ENCODE measurements at regions not wholly inside any gene's neighbourhood (a gene's known extent, or its start where the extent isn't known, plus 50 kb on each side); places are given as distances from the start of the nearest gene placed in this dataset.
"Not testable (repeated sequence)": the region's sequence is repeated elsewhere in the genome, so short reads cannot be mapped to it uniquely, and the experiment has no call there.

DNA sequence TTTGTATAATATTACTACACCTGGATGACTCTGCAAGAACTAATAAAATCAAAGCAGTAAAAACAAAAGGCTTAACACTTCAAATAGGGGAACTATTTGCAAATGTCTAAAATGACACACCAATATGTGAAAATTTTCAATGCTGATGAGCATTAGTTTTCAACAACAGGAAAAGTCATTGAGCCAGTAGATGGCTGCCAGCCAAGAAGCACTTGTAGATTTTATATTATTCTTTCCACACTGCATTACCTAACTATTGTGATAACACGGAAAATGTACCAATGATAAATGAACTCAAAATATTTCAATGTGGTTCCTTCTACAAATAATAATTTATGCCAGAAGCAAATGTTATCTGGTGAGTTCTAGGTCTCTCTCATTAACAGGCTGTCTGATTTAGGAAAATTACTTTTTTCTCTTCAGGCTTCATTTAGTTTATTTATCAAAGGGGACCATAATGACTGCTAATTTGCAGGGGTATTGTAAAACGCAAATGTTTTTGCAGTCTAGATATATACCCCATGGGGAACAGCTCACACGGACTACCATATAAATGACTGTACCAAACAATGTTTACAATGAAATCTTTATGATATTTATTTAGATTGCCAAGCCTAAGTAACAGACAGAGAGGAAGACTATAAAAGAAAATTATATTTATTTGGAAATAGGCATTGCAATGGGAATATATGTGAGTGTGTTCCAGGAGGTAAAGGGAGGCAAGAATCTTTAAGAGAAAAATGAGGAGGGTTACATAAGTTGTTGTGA lies 407.8 kb downstream of the LIG4 start:
- Mint-ChIP-seq H3K4me1 (no peaks in the 10 kb centered on the region), H3K4me3 (no peak overlapping the region), H3K27me3 (no peaks in the 10 kb centered on the region), H3K9me3 (no peaks in the 10 kb centered on the region), H3K27ac (no peak overlapping the region), H3K36me3 (no peaks in the 10 kb centered on the region)
- CTCF ChIA-PET = interaction anchor here (0.6 kb wide), 1 partner anchor 80 kb away, joined by 3 read pairs; no protein-coding TSS in a partner anchor
- DNase-seq = no peak

DNA sequence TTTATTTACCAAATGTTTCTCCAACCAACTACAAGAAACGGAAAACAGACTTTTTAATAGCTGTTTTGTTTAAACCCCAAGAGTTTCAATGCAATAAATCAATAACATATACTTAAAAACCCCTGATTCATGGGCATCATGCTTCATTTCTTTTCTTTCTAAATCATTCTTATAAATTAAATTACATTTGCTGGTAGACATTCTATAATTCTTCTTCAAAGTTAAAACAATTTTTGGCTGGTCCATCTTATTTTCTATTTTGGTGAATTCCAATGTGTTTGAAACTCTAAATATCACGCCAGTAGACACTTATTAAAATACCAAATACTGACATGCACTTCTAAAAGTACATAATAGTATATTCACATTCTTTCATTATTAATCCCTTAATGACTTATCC lies 408.6 kb downstream of the LIG4 start:
- no peaks in the 10 kb centered on the region for H3K4me1 Mint-ChIP-seq
- H3K36me3 Mint-ChIP-seq = no peaks in the 10 kb centered on the region
- H3K27ac Mint-ChIP-seq = no peak overlapping the region
- H3K27me3 Mint-ChIP-seq = no peaks in the 10 kb centered on the region
- no peak overlapping the region for H3K4me3 Mint-ChIP-seq
- CTCF ChIA-PET = interaction anchor here (0.6 kb wide), 1 partner anchor 79 kb away, joined by 3 read pairs; no protein-coding TSS in a partner anchor
- no peaks in the 10 kb centered on the region for H3K9me3 Mint-ChIP-seq
- no peak for DNase-seq

DNA sequence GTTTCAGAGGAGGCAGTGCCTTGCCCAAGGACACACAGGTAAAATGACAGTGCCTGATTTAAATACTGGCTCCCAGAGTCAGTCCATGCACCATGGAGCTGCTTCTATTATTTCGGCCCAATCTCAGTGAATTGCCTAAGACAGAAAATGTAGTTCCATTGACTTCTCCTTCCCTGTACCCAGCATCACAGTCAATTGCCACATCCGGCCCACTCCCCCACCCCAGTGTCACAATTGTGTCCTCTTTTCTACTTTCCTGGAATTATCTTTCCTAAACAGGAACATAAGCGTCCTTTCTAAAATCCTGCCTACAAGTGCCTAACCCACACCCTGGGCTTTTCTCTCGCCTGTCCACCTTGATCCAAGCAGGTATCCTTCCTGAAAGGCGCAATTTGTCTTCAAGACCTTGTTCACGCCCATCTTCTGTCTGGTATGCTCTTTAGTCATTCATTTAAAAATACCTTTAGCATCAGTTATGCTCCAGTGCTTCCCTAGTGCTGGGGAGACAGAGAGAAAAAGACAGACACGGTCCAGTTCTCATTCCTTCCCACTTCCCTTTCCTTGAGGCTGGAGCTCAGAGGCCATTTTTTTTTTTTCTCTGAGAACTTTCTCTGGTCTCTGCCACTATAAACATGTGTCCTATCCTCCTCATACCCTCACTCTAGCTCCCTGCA lies 411.4 kb downstream of the LIG4 start:
- CTCF ChIA-PET = no interaction called here
- DNase-seq = no peak
- H3K36me3 Mint-ChIP-seq = no peaks in the 10 kb centered on the region
- H3K27ac Mint-ChIP-seq = no peak overlapping the region
- H3K27me3 Mint-ChIP-seq = no peaks in the 10 kb centered on the region
- H3K4me1 Mint-ChIP-seq = no peaks in the 10 kb centered on the region
- no peaks in the 10 kb centered on the region for H3K9me3 Mint-ChIP-seq
- no peak overlapping the region for H3K4me3 Mint-ChIP-seq

DNA sequence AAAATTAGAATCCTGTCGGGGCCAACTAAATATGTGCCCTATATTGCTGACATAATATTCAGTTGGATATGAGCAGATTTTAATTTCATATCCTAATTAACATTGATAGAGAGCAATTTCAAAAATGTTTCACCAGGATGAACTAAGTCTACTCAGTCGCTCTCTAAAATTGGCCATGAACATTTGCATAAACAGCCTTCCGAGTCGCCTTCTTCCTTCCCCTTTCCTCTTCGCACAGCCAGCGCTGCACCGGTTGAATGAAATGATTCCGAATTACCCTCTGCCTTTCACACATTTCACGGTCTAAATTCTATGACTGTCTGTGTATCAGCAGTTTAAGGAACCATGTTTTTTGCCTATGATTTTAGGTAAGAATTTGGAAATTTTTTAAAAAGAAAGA lies 413.7 kb downstream of the LIG4 start:
- CTCF ChIA-PET = no interaction called here
- Mint-ChIP-seq H3K9me3 (no peaks in the 10 kb centered on the region), H3K27me3 (no peaks in the 10 kb centered on the region), H3K4me1 (no peaks in the 10 kb centered on the region), H3K36me3 (no peaks in the 10 kb centered on the region), H3K4me3 (no peak overlapping the region), H3K27ac (no peak overlapping the region)
- DNase-seq = no peak

DNA sequence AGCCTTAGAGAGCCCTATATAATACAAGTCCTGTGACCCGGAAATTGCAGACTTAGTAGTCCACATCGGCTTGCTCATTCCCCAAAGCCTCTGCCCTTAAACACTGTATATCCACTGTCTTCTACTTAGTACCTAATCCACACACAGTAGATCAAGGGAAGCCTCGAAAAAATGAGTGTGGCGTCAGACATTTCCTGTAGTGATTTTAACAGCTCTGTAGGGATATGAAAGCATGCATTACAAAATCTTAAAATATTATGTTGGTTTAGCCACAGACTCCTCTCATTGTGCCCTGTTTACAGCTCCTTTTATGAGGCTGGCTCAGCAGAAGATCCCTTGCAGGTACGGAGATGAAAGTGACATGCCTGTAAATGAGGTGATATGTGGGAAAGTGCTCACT lies 416.3 kb downstream of the LIG4 start:
- Mint-ChIP-seq H3K27me3 (no peaks in the 10 kb centered on the region), H3K9me3 (no peaks in the 10 kb centered on the region), H3K36me3 (no peaks in the 10 kb centered on the region), H3K4me1 (no peaks in the 10 kb centered on the region), H3K4me3 (no peak overlapping the region), H3K27ac (no peak overlapping the region)
- DNase-seq = no peak
- CTCF ChIA-PET = no interaction called here

DNA sequence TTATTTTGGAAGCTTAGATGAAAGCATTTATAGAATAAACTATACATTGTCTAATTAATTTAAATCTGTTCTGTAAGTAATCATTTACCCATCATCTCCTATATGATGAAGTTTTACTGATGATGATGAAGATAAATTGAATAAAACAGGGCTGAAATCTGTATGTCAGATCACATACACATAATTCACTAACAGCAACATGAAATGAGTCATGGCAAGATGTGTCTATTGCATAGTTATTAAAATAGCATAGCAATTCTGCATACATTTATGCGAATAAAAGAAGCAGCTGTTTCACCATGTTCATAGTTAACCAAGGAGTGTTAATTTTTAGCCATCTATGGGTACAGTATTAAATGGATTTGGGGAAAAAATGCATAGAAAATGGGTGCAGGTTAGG lies 424.9 kb downstream of the LIG4 start:
- no peak overlapping the region for H3K4me3 Mint-ChIP-seq
- H3K36me3 Mint-ChIP-seq = no peaks in the 10 kb centered on the region
- CTCF ChIA-PET = no interaction called here
- no peaks in the 10 kb centered on the region for H3K4me1 Mint-ChIP-seq
- no peak for DNase-seq
- no peak overlapping the region for H3K27ac Mint-ChIP-seq
- no peaks in the 10 kb centered on the region for H3K27me3 Mint-ChIP-seq
- peaks cover 2% of the 10 kb centered on the region for H3K9me3 Mint-ChIP-seq

DNA sequence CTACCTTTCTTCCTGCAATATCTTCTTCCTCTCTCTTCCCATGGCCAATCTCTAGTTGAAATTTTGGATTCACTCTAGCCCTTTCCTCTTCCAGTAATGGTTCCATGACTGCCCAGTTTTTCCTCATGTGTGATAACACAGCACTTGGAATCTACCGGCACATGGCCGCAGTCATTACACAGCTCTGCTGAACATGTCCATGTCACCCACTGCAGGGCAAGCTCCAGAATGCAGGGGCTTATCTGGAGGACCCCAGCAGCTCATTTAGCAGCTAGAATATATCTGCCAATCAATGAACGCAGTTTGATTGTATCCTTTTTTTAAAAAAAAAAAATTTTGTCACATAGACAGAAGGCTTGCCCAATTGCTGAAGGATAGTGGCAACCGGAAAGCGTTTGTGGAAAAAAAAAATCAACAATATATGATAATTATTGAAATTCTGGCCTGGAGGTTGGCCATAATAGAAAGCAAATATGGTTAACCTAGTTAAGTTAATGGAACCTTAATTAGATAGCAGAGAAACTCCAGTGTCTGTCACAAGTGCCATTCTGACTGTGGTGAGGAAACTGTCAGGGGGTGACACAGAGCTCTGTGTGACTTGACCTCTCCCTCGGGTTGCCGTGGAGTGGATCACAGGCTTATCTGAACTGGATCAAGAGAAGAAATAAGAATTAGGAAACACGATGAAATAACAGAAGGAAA lies 426.7 kb downstream of the LIG4 start:
- H3K4me1 Mint-ChIP-seq = no peaks in the 10 kb centered on the region
- no peak for DNase-seq
- H3K27ac Mint-ChIP-seq = no peak overlapping the region
- H3K4me3 Mint-ChIP-seq = no peak overlapping the region
- CTCF ChIA-PET = no interaction called here
- no peaks in the 10 kb centered on the region for H3K27me3 Mint-ChIP-seq
- H3K36me3 Mint-ChIP-seq = no peaks in the 10 kb centered on the region
- peaks cover 6% of the 10 kb centered on the region for H3K9me3 Mint-ChIP-seq

DNA sequence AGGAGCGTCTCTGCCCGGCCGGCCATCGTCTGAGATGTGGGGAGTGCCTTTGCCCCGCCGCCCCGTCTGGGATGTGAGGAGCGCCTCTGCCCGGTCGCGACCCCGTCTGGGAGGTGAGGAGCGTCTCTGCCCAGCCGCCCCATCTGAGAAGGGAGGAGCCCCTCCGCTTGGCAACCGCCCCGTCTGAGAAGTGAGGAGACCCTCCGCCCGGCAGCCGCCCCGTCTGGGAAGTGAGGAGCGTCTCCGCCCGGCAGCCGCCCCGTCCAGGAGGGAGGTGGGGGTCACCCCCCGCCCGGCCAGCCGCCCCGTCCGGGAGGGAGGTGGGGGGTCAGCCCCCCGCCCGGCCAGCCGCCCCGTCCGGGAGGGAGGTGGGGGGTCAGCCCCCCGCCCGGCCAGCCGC lies 432.7 kb downstream of the LIG4 start:
- DNase-seq, H3K27ac Mint-ChIP-seq, H3K9me3 Mint-ChIP-seq, CTCF ChIA-PET, H3K36me3 Mint-ChIP-seq, H3K4me1 Mint-ChIP-seq, H3K27me3 Mint-ChIP-seq, H3K4me3 Mint-ChIP-seq: not testable (repeated sequence)

DNA sequence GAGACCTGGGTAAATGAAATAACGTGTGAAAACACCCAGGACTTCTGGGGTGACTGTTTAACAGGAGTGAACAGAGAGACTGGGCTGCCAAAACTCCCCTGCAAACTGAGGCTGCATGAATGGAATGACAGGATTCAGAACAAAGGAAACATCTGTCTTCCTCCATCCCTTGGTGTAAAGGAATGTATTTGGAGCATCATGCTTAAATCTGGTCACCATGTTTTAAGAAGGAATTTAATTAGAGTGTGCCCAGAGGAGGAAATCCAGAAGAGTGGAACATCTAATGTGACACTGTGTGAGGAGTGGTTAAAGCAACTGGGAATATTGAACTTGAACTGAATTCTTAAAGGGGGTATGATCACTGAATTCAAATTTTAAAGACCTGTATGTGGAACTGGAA lies 437.2 kb downstream of the LIG4 start:
- DNase-seq = no peak
- no peaks in the 10 kb centered on the region for H3K4me1 Mint-ChIP-seq
- no peak overlapping the region for H3K4me3 Mint-ChIP-seq
- peaks cover 6% of the 10 kb centered on the region for H3K9me3 Mint-ChIP-seq
- no peaks in the 10 kb centered on the region for H3K27me3 Mint-ChIP-seq
- H3K27ac Mint-ChIP-seq = no peak overlapping the region
- CTCF ChIA-PET = no interaction called here
- no peaks in the 10 kb centered on the region for H3K36me3 Mint-ChIP-seq

DNA sequence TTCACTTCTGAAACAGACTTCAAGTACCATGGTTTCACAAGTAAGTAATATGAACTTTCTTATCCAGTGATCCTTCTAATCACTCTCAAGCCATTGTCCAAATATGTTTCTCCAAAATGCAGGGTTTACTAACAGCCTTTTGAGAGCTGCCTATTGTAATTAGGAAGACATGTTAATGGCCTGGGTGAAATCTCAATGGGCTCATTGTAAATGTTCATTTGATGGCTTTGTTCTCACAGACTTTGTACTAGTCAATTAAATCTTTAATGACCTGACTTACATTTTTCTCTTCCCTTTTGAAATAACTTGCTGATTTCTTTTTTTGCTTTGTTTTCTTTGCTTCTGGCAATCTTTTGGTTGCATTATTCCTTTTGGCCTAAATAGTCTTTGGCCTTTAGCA lies 444.8 kb downstream of the LIG4 start:
- CTCF ChIA-PET = no interaction called here
- H3K27ac Mint-ChIP-seq = no peak overlapping the region
- DNase-seq = no peak
- H3K9me3 Mint-ChIP-seq = peaks cover 2% of the 10 kb centered on the region
- no peaks in the 10 kb centered on the region for H3K27me3 Mint-ChIP-seq
- H3K4me3 Mint-ChIP-seq = no peak overlapping the region
- H3K36me3 Mint-ChIP-seq = no peaks in the 10 kb centered on the region
- H3K4me1 Mint-ChIP-seq = no peaks in the 10 kb centered on the region

DNA sequence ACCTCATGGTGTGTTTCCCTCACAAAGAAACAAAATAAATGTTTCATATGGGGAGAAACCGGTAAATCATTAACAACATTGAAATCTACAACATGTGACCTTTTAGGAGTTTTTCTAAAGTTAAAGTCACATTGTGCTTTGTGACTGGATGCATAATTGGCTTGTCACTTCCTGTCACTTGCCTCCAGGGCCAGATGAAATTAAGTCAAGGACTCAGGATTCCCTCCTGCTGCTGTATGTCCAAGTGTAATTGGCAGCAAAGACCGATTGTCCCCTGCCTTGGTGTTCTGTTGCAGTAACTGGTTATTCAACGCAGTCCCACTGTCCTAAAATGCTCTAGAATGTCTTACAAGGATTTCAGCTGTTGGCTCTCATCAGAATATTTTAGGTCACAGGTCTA lies 448.2 kb downstream of the LIG4 start:
- Mint-ChIP-seq H3K36me3 (no peaks in the 10 kb centered on the region), H3K4me1 (no peaks in the 10 kb centered on the region), H3K27ac (no peak overlapping the region), H3K27me3 (no peaks in the 10 kb centered on the region), H3K4me3 (no peak overlapping the region), H3K9me3 (peaks cover 2% of the 10 kb centered on the region)
- CTCF ChIA-PET = no interaction called here
- no peak for DNase-seq

DNA sequence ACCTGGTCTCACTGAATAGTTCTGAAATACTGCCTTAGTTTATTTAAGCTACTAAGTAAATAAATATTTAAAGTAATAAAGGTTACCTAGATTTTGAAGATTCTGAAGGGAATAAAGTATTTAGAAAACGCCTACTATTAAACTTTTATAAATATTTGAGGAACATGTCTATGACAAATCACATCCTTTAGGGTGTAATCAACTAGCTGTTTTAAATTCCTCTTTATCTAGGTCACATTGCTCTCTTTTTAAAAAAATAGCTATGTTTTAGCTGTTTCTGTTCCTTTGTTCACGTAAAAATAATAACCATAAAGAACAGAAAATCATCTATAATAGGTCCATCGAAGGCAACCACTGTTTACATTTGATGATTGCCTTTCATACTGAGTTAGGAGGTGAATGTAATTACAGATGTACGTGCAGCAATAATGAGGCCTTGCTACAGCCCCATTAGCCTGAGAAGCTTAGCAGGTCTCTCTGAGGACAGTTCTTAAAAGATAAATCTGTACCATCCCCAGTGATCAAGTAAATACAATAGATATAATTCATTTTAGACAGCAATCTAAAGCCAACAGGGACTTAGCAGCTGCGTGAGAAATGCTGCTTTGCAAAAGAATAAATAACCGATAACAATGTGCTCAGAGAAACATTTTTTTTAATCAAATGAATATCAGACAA lies 449.5 kb downstream of the LIG4 start:
- DNase-seq = no peak
- Mint-ChIP-seq H3K27ac (no peak overlapping the region), H3K9me3 (peaks cover 3% of the 10 kb centered on the region), H3K4me1 (no peaks in the 10 kb centered on the region), H3K27me3 (no peaks in the 10 kb centered on the region), H3K36me3 (no peaks in the 10 kb centered on the region), H3K4me3 (no peak overlapping the region)
- CTCF ChIA-PET = no interaction called here

DNA sequence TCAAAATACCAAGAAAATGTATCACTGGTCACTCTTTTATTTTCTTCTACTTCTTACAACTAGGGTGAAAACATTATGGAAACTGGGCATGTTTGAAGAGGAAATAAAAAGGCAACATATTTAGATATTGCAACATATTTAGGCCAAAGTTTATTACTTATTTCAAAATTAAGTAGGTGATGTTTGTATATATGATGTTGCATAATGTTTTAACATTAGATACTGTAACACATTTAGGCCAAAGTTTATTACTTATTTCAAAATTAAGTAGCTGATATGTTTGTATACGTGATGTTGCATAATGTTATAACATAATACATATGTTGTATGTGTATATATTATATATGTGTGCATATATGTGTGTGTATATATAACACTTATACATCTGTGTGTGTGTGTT lies 451.3 kb downstream of the LIG4 start:
- CTCF ChIA-PET = no interaction called here
- Mint-ChIP-seq H3K27ac (no peak overlapping the region), H3K4me1 (no peaks in the 10 kb centered on the region), H3K4me3 (no peak overlapping the region), H3K27me3 (no peaks in the 10 kb centered on the region), H3K36me3 (no peaks in the 10 kb centered on the region), H3K9me3 (peaks cover 6% of the 10 kb centered on the region)
- no peak for DNase-seq

DNA sequence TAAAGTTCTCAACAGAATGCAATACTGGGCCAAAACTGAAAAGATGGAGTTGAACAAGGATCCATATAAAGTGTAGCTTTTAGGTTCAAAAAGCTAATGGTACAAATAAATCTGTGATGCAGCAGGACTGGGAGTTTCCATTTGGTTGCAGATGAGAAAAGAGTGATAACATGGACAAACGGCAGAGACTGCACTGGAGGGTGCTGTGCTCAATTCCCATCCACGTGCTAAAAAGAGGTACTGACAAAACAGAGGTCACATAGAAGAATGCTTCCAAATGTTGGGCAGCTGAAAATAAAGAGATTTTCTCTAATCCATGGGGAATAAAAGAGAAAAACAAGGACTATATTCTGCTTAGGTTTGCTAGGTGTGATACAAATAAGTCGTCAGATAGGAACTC lies 461.6 kb downstream of the LIG4 start:
- Mint-ChIP-seq H3K27me3 (no peaks in the 10 kb centered on the region), H3K27ac (no peak overlapping the region), H3K36me3 (no peaks in the 10 kb centered on the region), H3K4me1 (no peaks in the 10 kb centered on the region), H3K4me3 (no peak overlapping the region), H3K9me3 (no peaks in the 10 kb centered on the region)
- CTCF ChIA-PET = no interaction called here
- no peak for DNase-seq
